WTC11 (cell line): ENCODE measurements at regions not wholly inside any gene's neighbourhood (a gene's known extent, or its start where the extent isn't known, plus 50 kb on each side); places are given as distances from the start of the nearest gene placed in this dataset.

Source experiments
- ATAC-seq: fragments of 200-7000 bp; cut with Tn5 transposase; 2 replicates; pipeline ENCODE4 v1.10.0; 2021; ENCODE audit warnings: mild to moderate bottlenecking, moderate library complexity
- CTCF ChIA-PET: fragments of 300-600 bp; sonication (Branson Sonifier 250); formaldehyde crosslinking; loops from one replicate; lab custom pipeline; 2021; ENCODE audit warnings: antibody characterized with exemption; lab: Charles Lee
- POLR2A ChIA-PET: fragments of 350-600 bp; sonication (Branson Sonifier 250); formaldehyde crosslinking; loops from one replicate; lab custom pipeline; 2021; ENCODE audit warnings: antibody characterized with exemption; lab: Charles Lee
- DNase-seq: peaks from one replicate; pipeline ENCODE4 v3.0.0; 2021; ENCODE audit warnings: low spot score
- H3K27ac Mint-ChIP-seq: 2 replicates; pipeline ENCODE4 v1.8.0; 2021; ENCODE audit warnings: mixed read lengths
- H3K27me3 Mint-ChIP-seq: 2 replicates; pipeline ENCODE4 v1.8.0; 2021; ENCODE audit warnings: low read depth, mild to moderate bottlenecking, moderate library complexity, mixed read lengths
- H3K36me3 Mint-ChIP-seq: 2 replicates; pipeline ENCODE4 v1.8.0; 2021; ENCODE audit warnings: mixed read lengths
- H3K4me1 Mint-ChIP-seq: 2 replicates; pipeline ENCODE4 v1.8.0; 2022; ENCODE audit warnings: mixed read lengths
- H3K4me3 Mint-ChIP-seq: 2 replicates; pipeline ENCODE4 v1.8.0; 2021; ENCODE audit warnings: mild to moderate bottlenecking, moderate library complexity, mixed read lengths
- H3K9me3 Mint-ChIP-seq: 2 replicates; pipeline ENCODE4 v1.8.0; 2021; ENCODE audit warnings: mixed read lengths
- AR ChIP-seq: fragments of 250-450 bp; sonication (Bioruptor Pico); IDR thresholded peaks from 2 replicates; pipeline ENCODE4 v1.9.0; 2021; ENCODE audit warnings: mild to moderate bottlenecking
- CBFB ChIP-seq: sonication (generic); formaldehyde crosslinking; IDR thresholded peaks from 2 replicates; pipeline ENCODE4 v1.8.1; 2022; ENCODE audit warnings: mild to moderate bottlenecking, low read depth, missing genetic modification reagents
- KAT7 ChIP-seq: sonication (generic); formaldehyde crosslinking; IDR thresholded peaks from 2 replicates; pipeline ENCODE4 v1.8.1; 2023; ENCODE audit warnings: missing genetic modification reagents, mild to moderate bottlenecking, borderline replicate concordance
- PRRX2 ChIP-seq: fragments of 250-450 bp; sonication (Bioruptor Pico); IDR thresholded peaks from 2 replicates; pipeline ENCODE4 v1.8.0; 2021; ENCODE audit warnings: mild to moderate bottlenecking
- SMAD3 ChIP-seq: sonication (generic); formaldehyde crosslinking; IDR thresholded peaks from 2 replicates; pipeline ENCODE4 v1.8.0; 2022; ENCODE audit warnings: missing genetic modification reagents, mild to moderate bottlenecking, borderline replicate concordance
- STAT6 ChIP-seq: sonication (generic); formaldehyde crosslinking; conservative IDR thresholded peaks from 2 replicates; pipeline ENCODE4 v1.8.1; 2023; ENCODE audit warnings: mild to moderate bottlenecking, low read depth, missing genetic modification reagents, moderate library complexity
- TCF7 ChIP-seq: sonication (generic); formaldehyde crosslinking; IDR thresholded peaks from 2 replicates; pipeline ENCODE4 v1.8.0; 2022; ENCODE audit warnings: mild to moderate bottlenecking, low read depth, missing genetic modification reagents, moderate library complexity
- TEAD1 ChIP-seq: sonication (generic); formaldehyde crosslinking; IDR thresholded peaks from 2 replicates; pipeline ENCODE4 v1.8.0; 2022; ENCODE audit warnings: mild to moderate bottlenecking, missing genetic modification reagents
- TEAD4 ChIP-seq: sonication (generic); formaldehyde crosslinking; IDR thresholded peaks from 2 replicates; pipeline ENCODE4 v1.8.0; 2022; ENCODE audit warnings: mild to moderate bottlenecking, missing genetic modification reagents
- ZNF317 ChIP-seq: sonication (generic); formaldehyde crosslinking; IDR thresholded peaks from 2 replicates; pipeline ENCODE4 v1.8.1; 2023; ENCODE audit warnings: low read depth, mild to moderate bottlenecking, moderate library complexity, missing genetic modification reagents, borderline replicate concordance
- ZNF671 ChIP-seq: fragments of 250-450 bp; sonication (Bioruptor Pico); IDR thresholded peaks from 2 replicates; pipeline ENCODE4 v1.8.0; 2021; ENCODE audit warnings: mild to moderate bottlenecking
- ZSCAN18 ChIP-seq: fragments of 250-450 bp; sonication (Bioruptor Pico); IDR thresholded peaks from 2 replicates; pipeline ENCODE4 v2.1.2; 2022; ENCODE audit warnings: mild to moderate bottlenecking, moderate library complexity
- TF ChIP-seq, protein P1 (sequence below): sonication (generic); formaldehyde crosslinking; IDR thresholded peaks from 2 replicates; pipeline ENCODE4 v1.8.0; 2022; ENCODE audit warnings: missing genetic modification reagents
- TF ChIP-seq, protein P2 (sequence below): sonication (generic); formaldehyde crosslinking; IDR thresholded peaks from 2 replicates; pipeline ENCODE4 v1.8.0; 2023; ENCODE audit warnings: mild to moderate bottlenecking, missing genetic modification reagents
- TF ChIP-seq, protein P3 (sequence below): sonication (generic); formaldehyde crosslinking; IDR thresholded peaks from 2 replicates; pipeline ENCODE4 v1.8.0; 2023; ENCODE audit warnings: missing genetic modification reagents
- TF ChIP-seq, protein P4 (sequence below): sonication (generic); formaldehyde crosslinking; IDR thresholded peaks from 2 replicates; pipeline ENCODE4 v1.8.1; 2022; ENCODE audit warnings: low read depth, missing genetic modification reagents, borderline replicate concordance

GRCh38 chr16:61105544-61105943 is 930.7 kb downstream of the CDH8 start:
- POLR2A ChIA-PET, result no interaction called here
- Mint-ChIP-seq H3K4me3 (no peak overlapping the region), H3K9me3 (no peaks in the 10 kb centered on the region), H3K36me3 (no peaks in the 10 kb centered on the region), H3K4me1 (no peaks in the 10 kb centered on the region), H3K27me3 (no peaks in the 10 kb centered on the region), H3K27ac (no peak overlapping the region)
- TF ChIP-seq AR (CRISPR knock-in tag) (no peak), PRRX2 (no peak), TEAD1 (CRISPR knock-in tag) (no peak), TEAD4 (CRISPR knock-in tag) (no peak), KAT7 (CRISPR knock-in tag) (no peak), STAT6 (CRISPR knock-in tag) (no peak)
- TF ChIP-seq, protein P1, sequence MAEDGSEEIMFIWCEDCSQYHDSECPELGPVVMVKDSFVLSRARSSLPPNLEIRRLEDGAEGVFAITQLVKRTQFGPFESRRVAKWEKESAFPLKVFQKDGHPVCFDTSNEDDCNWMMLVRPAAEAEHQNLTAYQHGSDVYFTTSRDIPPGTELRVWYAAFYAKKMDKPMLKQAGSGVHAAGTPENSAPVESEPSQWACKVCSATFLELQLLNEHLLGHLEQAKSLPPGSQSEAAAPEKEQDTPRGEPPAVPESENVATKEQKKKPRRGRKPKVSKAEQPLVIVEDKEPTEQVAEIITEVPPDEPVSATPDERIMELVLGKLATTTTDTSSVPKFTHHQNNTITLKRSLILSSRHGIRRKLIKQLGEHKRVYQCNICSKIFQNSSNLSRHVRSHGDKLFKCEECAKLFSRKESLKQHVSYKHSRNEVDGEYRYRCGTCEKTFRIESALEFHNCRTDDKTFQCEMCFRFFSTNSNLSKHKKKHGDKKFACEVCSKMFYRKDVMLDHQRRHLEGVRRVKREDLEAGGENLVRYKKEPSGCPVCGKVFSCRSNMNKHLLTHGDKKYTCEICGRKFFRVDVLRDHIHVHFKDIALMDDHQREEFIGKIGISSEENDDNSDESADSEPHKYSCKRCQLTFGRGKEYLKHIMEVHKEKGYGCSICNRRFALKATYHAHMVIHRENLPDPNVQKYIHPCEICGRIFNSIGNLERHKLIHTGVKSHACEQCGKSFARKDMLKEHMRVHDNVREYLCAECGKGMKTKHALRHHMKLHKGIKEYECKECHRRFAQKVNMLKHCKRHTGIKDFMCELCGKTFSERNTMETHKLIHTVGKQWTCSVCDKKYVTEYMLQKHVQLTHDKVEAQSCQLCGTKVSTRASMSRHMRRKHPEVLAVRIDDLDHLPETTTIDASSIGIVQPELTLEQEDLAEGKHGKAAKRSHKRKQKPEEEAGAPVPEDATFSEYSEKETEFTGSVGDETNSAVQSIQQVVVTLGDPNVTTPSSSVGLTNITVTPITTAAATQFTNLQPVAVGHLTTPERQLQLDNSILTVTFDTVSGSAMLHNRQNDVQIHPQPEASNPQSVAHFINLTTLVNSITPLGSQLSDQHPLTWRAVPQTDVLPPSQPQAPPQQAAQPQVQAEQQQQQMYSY (CRISPR knock-in tag), result no peak
- TF ChIP-seq, protein P2, sequence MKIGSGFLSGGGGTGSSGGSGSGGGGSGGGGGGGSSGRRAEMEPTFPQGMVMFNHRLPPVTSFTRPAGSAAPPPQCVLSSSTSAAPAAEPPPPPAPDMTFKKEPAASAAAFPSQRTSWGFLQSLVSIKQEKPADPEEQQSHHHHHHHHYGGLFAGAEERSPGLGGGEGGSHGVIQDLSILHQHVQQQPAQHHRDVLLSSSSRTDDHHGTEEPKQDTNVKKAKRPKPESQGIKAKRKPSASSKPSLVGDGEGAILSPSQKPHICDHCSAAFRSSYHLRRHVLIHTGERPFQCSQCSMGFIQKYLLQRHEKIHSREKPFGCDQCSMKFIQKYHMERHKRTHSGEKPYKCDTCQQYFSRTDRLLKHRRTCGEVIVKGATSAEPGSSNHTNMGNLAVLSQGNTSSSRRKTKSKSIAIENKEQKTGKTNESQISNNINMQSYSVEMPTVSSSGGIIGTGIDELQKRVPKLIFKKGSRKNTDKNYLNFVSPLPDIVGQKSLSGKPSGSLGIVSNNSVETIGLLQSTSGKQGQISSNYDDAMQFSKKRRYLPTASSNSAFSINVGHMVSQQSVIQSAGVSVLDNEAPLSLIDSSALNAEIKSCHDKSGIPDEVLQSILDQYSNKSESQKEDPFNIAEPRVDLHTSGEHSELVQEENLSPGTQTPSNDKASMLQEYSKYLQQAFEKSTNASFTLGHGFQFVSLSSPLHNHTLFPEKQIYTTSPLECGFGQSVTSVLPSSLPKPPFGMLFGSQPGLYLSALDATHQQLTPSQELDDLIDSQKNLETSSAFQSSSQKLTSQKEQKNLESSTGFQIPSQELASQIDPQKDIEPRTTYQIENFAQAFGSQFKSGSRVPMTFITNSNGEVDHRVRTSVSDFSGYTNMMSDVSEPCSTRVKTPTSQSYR, result no peak
- ATAC-seq (no peak), DNase-seq (no peak)
- CTCF ChIA-PET, result no interaction called here

DNA sequence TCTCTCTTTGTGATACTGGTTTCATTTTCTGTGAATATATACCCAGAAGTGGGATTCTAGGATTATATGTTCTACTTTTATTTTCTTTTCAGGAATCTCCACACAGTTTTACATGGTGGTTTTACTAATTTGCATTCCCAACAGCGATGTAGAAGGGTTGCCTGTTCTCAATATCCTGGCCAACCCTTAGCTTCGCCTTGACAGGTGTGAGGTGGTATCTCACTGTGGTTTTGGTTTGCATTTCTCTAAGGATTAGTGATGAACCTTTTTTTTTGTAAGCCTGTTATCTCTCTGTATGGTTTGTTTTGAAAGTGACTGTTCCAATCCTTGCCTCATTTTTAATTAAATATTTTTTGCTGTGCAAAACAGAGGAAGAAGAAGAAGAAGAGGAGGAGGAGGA is 937.7 kb downstream of the CDH8 start:
- POLR2A ChIA-PET, result no interaction called here
- CTCF ChIA-PET, result no interaction called here
- Mint-ChIP-seq H3K9me3 (peaks cover 3% of the 10 kb centered on the region; the same call in 1 of the 2 replicates), H3K27ac (no peak overlapping the region), H3K4me1 (no peaks in the 10 kb centered on the region), H3K36me3 (no peaks in the 10 kb centered on the region), H3K4me3 (no peak overlapping the region), H3K27me3 (no peaks in the 10 kb centered on the region; the same call in 1 of the 2 replicates)
- DNase-seq, result no peak
- no peak for ATAC-seq
- TF ChIP-seq SMAD3 (CRISPR knock-in tag) (no peak), ZSCAN18 (CRISPR knock-in tag) (no peak), TCF7 (no peak), STAT6 (CRISPR knock-in tag) (no peak), ZNF317 (CRISPR knock-in tag) (no peak), ZNF671 (CRISPR knock-in tag) (no peak), CBFB (no peak)
- TF ChIP-seq, protein P3, sequence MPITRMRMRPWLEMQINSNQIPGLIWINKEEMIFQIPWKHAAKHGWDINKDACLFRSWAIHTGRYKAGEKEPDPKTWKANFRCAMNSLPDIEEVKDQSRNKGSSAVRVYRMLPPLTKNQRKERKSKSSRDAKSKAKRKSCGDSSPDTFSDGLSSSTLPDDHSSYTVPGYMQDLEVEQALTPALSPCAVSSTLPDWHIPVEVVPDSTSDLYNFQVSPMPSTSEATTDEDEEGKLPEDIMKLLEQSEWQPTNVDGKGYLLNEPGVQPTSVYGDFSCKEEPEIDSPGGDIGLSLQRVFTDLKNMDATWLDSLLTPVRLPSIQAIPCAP, result no peak
- TF ChIP-seq, protein P4, sequence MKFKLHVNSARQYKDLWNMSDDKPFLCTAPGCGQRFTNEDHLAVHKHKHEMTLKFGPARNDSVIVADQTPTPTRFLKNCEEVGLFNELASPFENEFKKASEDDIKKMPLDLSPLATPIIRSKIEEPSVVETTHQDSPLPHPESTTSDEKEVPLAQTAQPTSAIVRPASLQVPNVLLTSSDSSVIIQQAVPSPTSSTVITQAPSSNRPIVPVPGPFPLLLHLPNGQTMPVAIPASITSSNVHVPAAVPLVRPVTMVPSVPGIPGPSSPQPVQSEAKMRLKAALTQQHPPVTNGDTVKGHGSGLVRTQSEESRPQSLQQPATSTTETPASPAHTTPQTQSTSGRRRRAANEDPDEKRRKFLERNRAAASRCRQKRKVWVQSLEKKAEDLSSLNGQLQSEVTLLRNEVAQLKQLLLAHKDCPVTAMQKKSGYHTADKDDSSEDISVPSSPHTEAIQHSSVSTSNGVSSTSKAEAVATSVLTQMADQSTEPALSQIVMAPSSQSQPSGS (CRISPR knock-in tag), result no peak
